ENCODE measurements at regions not wholly inside any gene's neighbourhood (a gene's known extent, or its start where the extent isn't known, plus 50 kb on each side); places are given as distances from the start of the nearest gene placed in this dataset.

DNA sequence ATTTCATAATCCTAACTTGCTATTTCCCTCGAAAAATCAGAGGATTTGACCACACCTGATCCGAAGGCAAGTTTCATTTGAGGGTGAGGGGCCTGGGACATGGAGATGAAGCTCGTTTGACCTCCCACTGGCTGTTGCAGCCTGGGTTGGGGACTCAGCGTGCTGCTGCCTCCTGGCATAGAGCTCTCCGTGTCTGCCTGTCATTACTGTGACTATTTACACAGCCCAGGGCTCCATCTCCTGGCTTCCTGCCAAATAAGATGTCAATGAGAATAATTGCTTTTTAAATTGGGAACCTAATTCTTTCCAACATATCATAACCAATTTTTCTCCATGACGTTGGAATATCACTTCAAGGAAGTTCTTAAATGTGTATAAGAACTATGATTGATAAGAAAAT lies 139.3 kb upstream of the COBL start:
- Histone ChIP-seq H3K4me2 (ENCODE audit: low read depth, low read length) (no peak overlapping the region), H2BK5ac (ENCODE audit: low read depth, low read length, poor library complexity, severe bottlenecking) (no peak overlapping the region), H4K5ac (ENCODE audit: low read depth, low read length) (no peak overlapping the region), H3K27ac (ENCODE audit: insufficient read depth, low read length) (no peak overlapping the region), H3K18ac (ENCODE audit: low read depth, low read length) (no peak overlapping the region), H3K36me3 (ENCODE audit: control insufficient read depth, insufficient read depth, low read length) (no peaks in the 10 kb centered on the region), H4K20me1 (ENCODE audit: insufficient read depth, low read length) (no peaks in the 10 kb centered on the region), H2BK20ac (ENCODE audit: low read depth, low read length) (no peak overlapping the region), H3K4me1 (ENCODE audit: control insufficient read depth, insufficient read depth, low read length) (no peaks in the 10 kb centered on the region), H2AK9ac (replicated peaks; ENCODE audit: low read depth, low read length, poor library complexity) (no peak overlapping the region), H2AFZ (replicated peaks; ENCODE audit: low read length, poor library complexity) (no peak overlapping the region), H3K27me3 (ENCODE audit: control insufficient read depth, insufficient read depth, low read length) (no peaks in the 10 kb centered on the region), H3K4me3 (ENCODE audit: insufficient read depth, low read depth, low read length) (no peak overlapping the region), H4K8ac (ENCODE audit: low read depth in 2 of 2, low read length in 2 of 2) (no peak overlapping the region), H3K14ac (replicated peaks; ENCODE audit: low read depth, low read length) (no peak overlapping the region), H3K4ac (ENCODE audit: low read depth, low read length) (no peak overlapping the region), H3K56ac (ENCODE audit: extremely low read depth, insufficient read depth, low read length) (no peak overlapping the region), H2BK120ac (ENCODE audit: low read depth, low read length) (no peak overlapping the region), H3K79me1 (ENCODE audit: low read depth in 1 of 2, low read length in 2 of 2) (no peaks in the 10 kb centered on the region), H3K23ac (ENCODE audit: low read depth, low read length) (no peak overlapping the region), H3K9me1 (ENCODE audit: insufficient read depth, low read length) (no peaks in the 10 kb centered on the region), H4K91ac (ENCODE audit: insufficient read depth, low read depth, low read length) (no peak overlapping the region), H2AK5ac (ENCODE audit: low read depth, low read length) (no peak overlapping the region), H3K9ac (ENCODE audit: low read depth, low read length) (no peak overlapping the region), H2BK15ac (ENCODE audit: low read depth, low read length) (no peak overlapping the region), H3K9me3 (ENCODE audit: control insufficient read depth, insufficient read depth, low read length) (peaks cover 28% of the 10 kb centered on the region)
- no peak for ATAC-seq (ENCODE audit: low read depth)
- ChIA-PET CTCF (no interaction called here), POLR2A (ENCODE audit: unreplicated experiment) (no interaction called here)
- TF ChIP-seq MAZ (IDR thresholded peaks at IDR 0.05; ENCODE audit: borderline replicate concordance, low read depth, low read length) (no peak), CHD1 (IDR thresholded peaks at IDR 0.05; ENCODE audit: low read depth, low read length) (no peak)
- WGBS, 2 experiments (ENCODE audit: extremely low coverage in 2 of 2, insufficient read length in 1 of 2), result no CpG with 5 or more reads among the region's 6 CpGs
- dilution Hi-C loops (cut with HindIII; ENCODE audit: low sequenced_read_pairs, unreplicated experiment), result no loop called here
- no peak for DNase-seq
- in situ Hi-C loops (cut with MboI; ENCODE audit: low sequenced_read_pairs), result no loop called here
- intact Hi-C loops (cut with micrococcal nuclease), result no loop called here
- BruUV-seq (replicated peaks), result no TSS peak
